ENCODE measurements at regions not wholly inside any gene's neighbourhood (a gene's known extent, or its start where the extent isn't known, plus 50 kb on each side); places are given as distances from the start of the nearest gene placed in this dataset.

DNA sequence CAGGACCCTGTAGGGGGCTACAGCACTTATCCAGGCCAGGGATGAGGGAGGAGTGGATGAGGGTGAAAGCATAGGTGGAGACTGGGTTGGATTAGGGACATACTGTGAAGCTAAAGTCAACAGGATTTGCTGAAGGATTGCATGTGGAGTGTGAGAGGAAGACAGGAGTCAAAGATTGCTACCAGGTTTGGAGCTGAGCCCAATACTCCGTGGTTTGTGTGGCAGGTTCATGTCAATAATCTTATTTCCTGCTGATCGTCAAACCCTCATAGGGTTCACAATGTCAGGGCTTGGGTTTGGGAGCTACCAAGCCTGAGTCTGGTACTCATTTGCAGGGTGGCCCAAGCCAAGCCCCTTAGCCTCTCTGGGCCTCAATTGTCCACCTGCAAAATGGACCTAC lies 77.1 kb upstream of the PLXNC1 start:
- DNase-seq = no peak
- no peak overlapping the region for H3K27ac ChIP-seq
- no peaks in the 10 kb centered on the region for H3K27me3 ChIP-seq
- H3K9me3 ChIP-seq = no peaks in the 10 kb centered on the region
- TF ChIP-seq POLR2A (IDR thresholded peaks at IDR 0.05) = no peak
- TF ChIP-seq, protein P1, sequence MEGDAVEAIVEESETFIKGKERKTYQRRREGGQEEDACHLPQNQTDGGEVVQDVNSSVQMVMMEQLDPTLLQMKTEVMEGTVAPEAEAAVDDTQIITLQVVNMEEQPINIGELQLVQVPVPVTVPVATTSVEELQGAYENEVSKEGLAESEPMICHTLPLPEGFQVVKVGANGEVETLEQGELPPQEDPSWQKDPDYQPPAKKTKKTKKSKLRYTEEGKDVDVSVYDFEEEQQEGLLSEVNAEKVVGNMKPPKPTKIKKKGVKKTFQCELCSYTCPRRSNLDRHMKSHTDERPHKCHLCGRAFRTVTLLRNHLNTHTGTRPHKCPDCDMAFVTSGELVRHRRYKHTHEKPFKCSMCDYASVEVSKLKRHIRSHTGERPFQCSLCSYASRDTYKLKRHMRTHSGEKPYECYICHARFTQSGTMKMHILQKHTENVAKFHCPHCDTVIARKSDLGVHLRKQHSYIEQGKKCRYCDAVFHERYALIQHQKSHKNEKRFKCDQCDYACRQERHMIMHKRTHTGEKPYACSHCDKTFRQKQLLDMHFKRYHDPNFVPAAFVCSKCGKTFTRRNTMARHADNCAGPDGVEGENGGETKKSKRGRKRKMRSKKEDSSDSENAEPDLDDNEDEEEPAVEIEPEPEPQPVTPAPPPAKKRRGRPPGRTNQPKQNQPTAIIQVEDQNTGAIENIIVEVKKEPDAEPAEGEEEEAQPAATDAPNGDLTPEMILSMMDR (IDR thresholded peaks at IDR 0.05) = no peak
- no peaks in the 10 kb centered on the region for H3K36me3 ChIP-seq
- intact Hi-C loops (cut with DNase I; ENCODE audit: low total_unique reads) = no loop called here
- no peaks in the 10 kb centered on the region for H3K4me1 ChIP-seq
- H3K4me3 ChIP-seq = no peak overlapping the region

DNA sequence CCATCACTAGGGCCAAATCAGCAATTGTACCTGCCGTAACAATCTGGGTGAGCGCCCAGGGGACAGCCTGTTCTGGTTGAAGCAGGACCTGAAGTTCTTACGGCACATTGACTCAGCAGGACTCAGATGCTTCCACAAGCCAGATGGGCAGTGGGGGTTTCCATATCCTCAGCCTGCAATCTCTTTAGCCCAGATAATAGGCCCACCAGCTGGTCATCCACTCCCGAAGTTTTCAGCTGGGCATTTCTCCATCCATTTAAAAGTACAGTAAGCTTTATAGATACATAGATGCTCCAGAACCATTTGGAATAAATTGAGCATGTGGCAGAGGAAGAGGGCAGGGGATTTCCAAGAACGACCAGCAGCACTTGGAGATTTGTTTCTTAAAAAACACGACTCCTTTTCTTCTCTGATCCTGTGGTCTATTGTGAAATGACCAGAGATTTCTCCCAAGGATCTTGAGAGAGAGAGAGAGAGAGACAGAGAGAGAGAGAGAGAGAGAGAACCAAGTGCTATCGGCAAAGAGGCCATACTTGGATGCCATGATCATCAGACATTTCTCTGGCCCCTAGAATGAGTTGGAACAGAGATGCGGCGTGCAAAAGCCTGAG lies 74.8 kb upstream of the PLXNC1 start:
- Histone ChIP-seq H3K9me3 (no peaks in the 10 kb centered on the region), H3K36me3 (no peaks in the 10 kb centered on the region), H3K27me3 (no peaks in the 10 kb centered on the region), H3K4me1 (no peaks in the 10 kb centered on the region), H3K27ac (peak overlapping the region in 1 of 2 donors; percentile 78), H3K4me3 (no peak overlapping the region)
- no peak for DNase-seq
- intact Hi-C loops (cut with DNase I; ENCODE audit: low total_unique reads) = no loop called here
- TF ChIP-seq, protein P1 (IDR thresholded peaks at IDR 0.05) = no peak
- TF ChIP-seq POLR2A (IDR thresholded peaks at IDR 0.05) = no peak

DNA sequence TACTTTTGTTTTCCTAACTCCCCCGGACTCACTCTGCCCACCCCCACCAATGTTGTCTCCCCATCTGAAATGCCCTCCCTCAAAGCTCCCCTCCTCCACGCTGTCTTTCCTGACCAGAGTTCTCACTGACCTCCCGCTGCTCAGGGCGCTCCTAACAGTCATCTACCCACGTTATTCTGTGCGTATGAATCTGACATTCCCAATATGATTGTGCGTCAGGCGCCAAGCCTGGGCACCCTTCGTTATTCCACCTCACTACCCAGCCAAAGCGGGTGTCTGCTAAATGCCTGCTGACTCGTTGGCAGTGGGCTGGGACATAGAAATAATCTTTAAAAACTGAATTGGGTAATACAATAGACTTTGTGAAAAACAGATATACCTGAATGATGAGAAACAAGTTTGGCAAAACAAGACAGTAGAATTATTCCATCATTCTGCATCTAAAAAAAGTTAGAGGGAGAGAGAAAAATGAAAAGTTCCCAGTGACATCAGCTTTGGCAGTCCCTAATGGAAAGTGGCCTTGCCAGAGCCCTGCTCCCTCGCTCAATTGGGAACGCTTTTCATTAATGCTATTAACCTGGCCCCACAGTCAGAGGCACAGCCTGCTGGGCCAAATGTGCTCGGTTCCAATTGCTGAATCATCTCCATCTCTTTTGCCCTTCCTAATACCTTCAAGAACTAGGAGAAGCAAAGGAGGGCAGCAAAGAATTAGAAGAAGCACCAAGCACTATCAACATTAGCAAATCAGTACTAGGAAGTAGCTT lies 74.0 kb upstream of the PLXNC1 start:
- Histone ChIP-seq H3K4me1 (no peaks in the 10 kb centered on the region), H3K36me3 (no peaks in the 10 kb centered on the region), H3K9me3 (no peaks in the 10 kb centered on the region), H3K27ac (peak overlapping the region; percentile 78 to 81), H3K4me3 (no peak overlapping the region), H3K27me3 (no peaks in the 10 kb centered on the region)
- TF ChIP-seq, protein P1 (IDR thresholded peaks at IDR 0.05) = no peak
- no peak for TF ChIP-seq POLR2A (IDR thresholded peaks at IDR 0.05)
- intact Hi-C loops (cut with DNase I; ENCODE audit: low total_unique reads) = no loop called here
- peak; percentile 46 to 72 for DNase-seq

DNA sequence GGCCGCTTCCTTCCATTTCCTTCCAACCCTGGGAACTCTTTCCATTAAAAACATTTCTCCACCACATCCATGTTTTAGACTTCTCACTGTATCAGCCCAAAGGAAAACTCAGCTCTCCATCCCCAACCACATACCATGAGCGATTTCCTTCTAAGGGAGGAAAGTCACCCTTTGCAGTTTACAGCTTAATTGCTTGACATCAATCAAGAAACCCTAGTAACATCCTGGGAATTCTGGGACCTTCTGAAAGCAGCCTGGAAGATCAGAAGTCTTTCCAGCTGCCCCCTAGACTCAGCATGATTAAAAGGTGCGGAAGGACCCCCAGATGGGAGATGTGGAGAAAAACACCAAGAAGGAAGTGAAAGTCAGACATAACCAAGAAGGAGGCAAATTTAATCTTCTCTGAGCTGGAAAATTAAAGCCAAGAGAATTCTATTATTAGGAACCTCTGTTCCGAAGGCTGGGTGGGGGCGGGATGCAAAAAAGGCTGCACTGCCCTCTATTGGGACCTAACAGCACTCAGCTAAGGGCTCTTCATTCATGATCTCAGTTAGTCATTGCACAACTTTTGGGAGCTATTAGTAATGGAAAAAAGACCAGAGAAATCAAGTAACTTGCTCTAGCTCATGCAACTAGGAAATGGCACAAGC lies 73.3 kb upstream of the PLXNC1 start:
- peak; percentile 74 to 79 for DNase-seq
- peak overlapping the region; percentile 78 to 81 for H3K27ac ChIP-seq
- no peak for TF ChIP-seq POLR2A (IDR thresholded peaks at IDR 0.05)
- TF ChIP-seq, protein P1 (IDR thresholded peaks at IDR 0.05) = peak; percentile 58 to 67 (median 66)
- intact Hi-C loops (cut with DNase I; ENCODE audit: low total_unique reads) = no loop called here
- no peaks in the 10 kb centered on the region for H3K9me3 ChIP-seq
- H3K4me3 ChIP-seq = no peak overlapping the region
- no peaks in the 10 kb centered on the region for H3K36me3 ChIP-seq
- no peaks in the 10 kb centered on the region for H3K27me3 ChIP-seq
- no peaks in the 10 kb centered on the region for H3K4me1 ChIP-seq

DNA sequence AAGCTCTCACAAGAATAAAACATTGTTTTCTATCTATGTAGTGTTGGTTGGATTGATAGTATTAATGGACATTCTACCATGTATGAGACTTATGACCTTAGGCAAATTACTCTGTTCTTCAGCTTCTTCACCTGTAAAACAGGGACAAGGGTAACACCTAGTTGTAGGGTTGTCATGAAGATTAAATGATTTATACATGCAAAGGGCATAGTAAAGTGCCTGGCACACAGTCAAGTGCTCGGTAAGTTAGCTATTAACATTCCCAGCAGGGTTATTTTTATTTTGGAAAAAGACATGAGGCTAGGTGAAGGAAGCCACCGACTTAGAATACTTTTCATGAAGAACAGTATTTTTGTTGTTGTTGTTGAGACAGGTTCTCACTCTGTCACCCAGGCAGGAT lies 71.2 kb upstream of the PLXNC1 start:
- intact Hi-C loops (cut with DNase I; ENCODE audit: low total_unique reads) = no loop called here
- no peak for DNase-seq
- Histone ChIP-seq H3K27me3 (no peaks in the 10 kb centered on the region), H3K4me1 (no peaks in the 10 kb centered on the region), H3K27ac (no peak overlapping the region), H3K36me3 (no peaks in the 10 kb centered on the region), H3K9me3 (no peaks in the 10 kb centered on the region), H3K4me3 (no peak overlapping the region)
- TF ChIP-seq, protein P1 (IDR thresholded peaks at IDR 0.05) = no peak
- TF ChIP-seq POLR2A (IDR thresholded peaks at IDR 0.05) = no peak

Measured in uterus (tissue), 3 donors.